ENCODE measurements at regions not wholly inside any gene's neighbourhood (a gene's known extent, or its start where the extent isn't known, plus 50 kb on each side); places are given as distances from the start of the nearest gene placed in this dataset.

DNA sequence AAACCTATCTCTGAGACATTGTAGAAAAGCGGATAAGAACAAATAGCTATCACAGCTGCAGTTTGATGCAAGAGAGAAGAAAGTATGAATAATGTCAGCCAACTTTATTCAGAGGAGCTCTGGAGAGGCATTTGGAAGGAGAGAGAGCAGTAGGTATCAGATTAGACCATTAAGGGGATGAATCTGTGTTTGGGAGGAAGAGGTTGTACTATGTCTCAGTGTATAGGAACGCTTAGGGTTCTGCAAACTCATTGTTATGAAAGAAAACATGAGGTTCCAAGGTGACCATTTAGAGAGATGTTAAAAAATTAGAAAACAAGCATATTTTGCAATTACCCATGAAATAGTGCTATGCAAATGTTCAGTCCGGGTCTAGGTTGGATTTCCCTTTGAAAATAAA is 207.5 kb upstream of the GNAI1 start:
- TF ChIP-seq POLR2A (IDR thresholded peaks at IDR 0.05; ENCODE audit: low read length): no peak
- no peak for TF ChIP-seq GATA1 (IDR thresholded peaks at IDR 0.05; ENCODE audit: low read depth, low read length)
